AG08396 (cell line): ENCODE measurements at regions not wholly inside any gene's neighbourhood (a gene's known extent, or its start where the extent isn't known, plus 50 kb on each side); places are given as distances from the start of the nearest gene placed in this dataset.
"Not testable (repeated sequence)": the region's sequence is repeated elsewhere in the genome, so short reads cannot be mapped to it uniquely, and the experiment has no call there.

Experiments
- DNase-seq: peaks from one replicate; pipeline ENCODE4 v3.0.0; 2012; ENCODE audit warnings: low spot score, mixed read lengths

GRCh38 chr7:81181066-81181465 is 262.2 kb upstream of the SEMA3C start:
- no peak for DNase-seq

GRCh38 chr7:81180573-81180972 is 261.7 kb upstream of the SEMA3C start:
- no peak for DNase-seq

GRCh38 chr7:81175275-81175940 is 256.6 kb upstream of the SEMA3C start:
- no peak for DNase-seq

- DNase-seq, result peak; percentile 37
Observed at GRCh38 chr7:81173766-81174281, 255.0 kb upstream of the SEMA3C start.

- no peak for DNase-seq
Observed at GRCh38 chr7:81170291-81170690, 251.4 kb upstream of the SEMA3C start.

GRCh38 chr7:81167934-81168333 is 249.1 kb upstream of the SEMA3C start:
- DNase-seq, result no peak

- no peak for DNase-seq
Observed at GRCh38 chr7:81165070-81165469, 246.2 kb upstream of the SEMA3C start.

- DNase-seq, result no peak
Observed at GRCh38 chr7:81162771-81163525, 244.1 kb upstream of the SEMA3C start.

GRCh38 chr7:81162234-81162633 is 243.4 kb upstream of the SEMA3C start:
- no peak for DNase-seq

- DNase-seq, result peak; percentile 73
Observed at GRCh38 chr7:81161451-81162075, 242.7 kb upstream of the SEMA3C start.

GRCh38 chr7:81159402-81159801 is 240.6 kb upstream of the SEMA3C start:
- DNase-seq, result no peak

- DNase-seq, result no peak
Observed at GRCh38 chr7:81158189-81158588, 239.3 kb upstream of the SEMA3C start.

GRCh38 chr7:81155654-81156373 is 237.0 kb upstream of the SEMA3C start:
- no peak for DNase-seq

- DNase-seq, result no peak
Observed at GRCh38 chr7:81154565-81154964, 235.7 kb upstream of the SEMA3C start.

GRCh38 chr7:81152925-81153324 is 234.1 kb upstream of the SEMA3C start:
- DNase-seq, result not testable (repeated sequence)

GRCh38 chr7:81150951-81151361 is 232.1 kb upstream of the SEMA3C start:
- DNase-seq, result peak; percentile 47

- no peak for DNase-seq
Observed at GRCh38 chr7:81143856-81144255, 225.0 kb upstream of the SEMA3C start.

GRCh38 chr7:81141257-81142205 is 222.7 kb upstream of the SEMA3C start:
- DNase-seq, result not testable (repeated sequence)

- no peak for DNase-seq
Observed at GRCh38 chr7:81140775-81141174, 221.9 kb upstream of the SEMA3C start.

- DNase-seq, result no peak
Observed at GRCh38 chr7:81140252-81140651, 221.4 kb upstream of the SEMA3C start.

GRCh38 chr7:81138870-81139269 is 220.0 kb upstream of the SEMA3C start:
- no peak for DNase-seq
